WTC11 (cell line): ENCODE measurements at regions not wholly inside any gene's neighbourhood (a gene's known extent, or its start where the extent isn't known, plus 50 kb on each side); places are given as distances from the start of the nearest gene placed in this dataset.
"Not testable (repeated sequence)": the region's sequence is repeated elsewhere in the genome, so short reads cannot be mapped to it uniquely, and the experiment has no call there.

Source experiments
- ATAC-seq: fragments of 200-7000 bp; cut with Tn5 transposase; 2 replicates; pipeline ENCODE4 v1.10.0; 2021; ENCODE audit warnings: mild to moderate bottlenecking, moderate library complexity
- CTCF ChIA-PET: fragments of 300-600 bp; sonication (Branson Sonifier 250); formaldehyde crosslinking; loops from one replicate; lab custom pipeline; 2021; ENCODE audit warnings: antibody characterized with exemption; lab: Charles Lee
- POLR2A ChIA-PET: fragments of 350-600 bp; sonication (Branson Sonifier 250); formaldehyde crosslinking; loops from one replicate; lab custom pipeline; 2021; ENCODE audit warnings: antibody characterized with exemption; lab: Charles Lee
- DNase-seq: peaks from one replicate; pipeline ENCODE4 v3.0.0; 2021; ENCODE audit warnings: low spot score
- H3K27ac Mint-ChIP-seq: 2 replicates; pipeline ENCODE4 v1.8.0; 2021; ENCODE audit warnings: mixed read lengths
- H3K27me3 Mint-ChIP-seq: 2 replicates; pipeline ENCODE4 v1.8.0; 2021; ENCODE audit warnings: low read depth, mild to moderate bottlenecking, moderate library complexity, mixed read lengths
- H3K36me3 Mint-ChIP-seq: 2 replicates; pipeline ENCODE4 v1.8.0; 2021; ENCODE audit warnings: mixed read lengths
- H3K4me1 Mint-ChIP-seq: 2 replicates; pipeline ENCODE4 v1.8.0; 2022; ENCODE audit warnings: mixed read lengths
- H3K4me3 Mint-ChIP-seq: 2 replicates; pipeline ENCODE4 v1.8.0; 2021; ENCODE audit warnings: mild to moderate bottlenecking, moderate library complexity, mixed read lengths
- H3K9me3 Mint-ChIP-seq: 2 replicates; pipeline ENCODE4 v1.8.0; 2021; ENCODE audit warnings: mixed read lengths
- CBFB ChIP-seq: sonication (generic); formaldehyde crosslinking; IDR thresholded peaks from 2 replicates; pipeline ENCODE4 v1.8.1; 2022; ENCODE audit warnings: mild to moderate bottlenecking, low read depth, missing genetic modification reagents
- EMX1 ChIP-seq: fragments of 250-450 bp; sonication (Bioruptor Pico); IDR thresholded peaks from 2 replicates; pipeline ENCODE4 v1.8.0; 2021; ENCODE audit warnings: mild to moderate bottlenecking
- ESRRA ChIP-seq: sonication (generic); formaldehyde crosslinking; IDR thresholded peaks from 2 replicates; pipeline ENCODE4 v1.8.1; 2022; ENCODE audit warnings: mild to moderate bottlenecking, missing genetic modification reagents, borderline replicate concordance
- JUN ChIP-seq: sonication (generic); formaldehyde crosslinking; IDR thresholded peaks from 2 replicates; pipeline ENCODE4 v1.8.0; 2023; ENCODE audit warnings: mild to moderate bottlenecking, missing genetic modification reagents
- NFE2L1 ChIP-seq: sonication (generic); formaldehyde crosslinking; IDR thresholded peaks from 2 replicates; pipeline ENCODE4 v1.8.1; 2023; ENCODE audit warnings: missing genetic modification reagents
- NR1H2 ChIP-seq: sonication (generic); formaldehyde crosslinking; IDR thresholded peaks from 2 replicates; pipeline ENCODE4 v1.9.0; 2021; ENCODE audit warnings: mild to moderate bottlenecking, moderate library complexity, missing genetic modification reagents
- RELA ChIP-seq: sonication (generic); formaldehyde crosslinking; IDR thresholded peaks from 2 replicates; pipeline ENCODE4 v1.8.1; 2022; ENCODE audit warnings: missing genetic modification reagents, mild to moderate bottlenecking, borderline replicate concordance
- SP1 ChIP-seq: sonication (generic); formaldehyde crosslinking; conservative IDR thresholded peaks from 2 replicates; pipeline ENCODE4 v1.8.1; 2022; ENCODE audit warnings: missing genetic modification reagents
- TP53 ChIP-seq: sonication (generic); formaldehyde crosslinking; IDR thresholded peaks from 2 replicates; pipeline ENCODE4 v1.8.1; 2023; ENCODE audit warnings: mild to moderate bottlenecking, missing genetic modification reagents
- ZNF317 ChIP-seq: sonication (generic); formaldehyde crosslinking; IDR thresholded peaks from 2 replicates; pipeline ENCODE4 v1.8.1; 2023; ENCODE audit warnings: low read depth, mild to moderate bottlenecking, moderate library complexity, missing genetic modification reagents, borderline replicate concordance
- ZNF671 ChIP-seq: fragments of 250-450 bp; sonication (Bioruptor Pico); IDR thresholded peaks from 2 replicates; pipeline ENCODE4 v1.8.0; 2021; ENCODE audit warnings: mild to moderate bottlenecking
- TF ChIP-seq, protein P1 (sequence below): fragments of 250-450 bp; sonication (Bioruptor Pico); conservative IDR thresholded peaks from 2 replicates; pipeline ENCODE4 v1.9.0; 2021; ENCODE audit warnings: mild to moderate bottlenecking
- TF ChIP-seq, protein P2 (sequence below): sonication (generic); formaldehyde crosslinking; IDR thresholded peaks from 2 replicates; pipeline ENCODE4 v1.8.0; 2022; ENCODE audit warnings: missing genetic modification reagents
- TF ChIP-seq, protein P3 (sequence below): sonication (generic); formaldehyde crosslinking; IDR thresholded peaks from 2 replicates; pipeline ENCODE4 v1.8.1; 2022; ENCODE audit warnings: low read depth, mild to moderate bottlenecking, moderate library complexity, missing genetic modification reagents, borderline replicate concordance
- TF ChIP-seq, protein P4 (sequence below): fragments of 250-450 bp; sonication (Bioruptor Pico); IDR thresholded peaks from 2 replicates; pipeline ENCODE4 v1.9.0; 2021; ENCODE audit warnings: mild to moderate bottlenecking, borderline replicate concordance
- TF ChIP-seq, protein P5 (sequence below): sonication (generic); formaldehyde crosslinking; IDR thresholded peaks from 2 replicates; pipeline ENCODE4 v1.8.0; 2023; ENCODE audit warnings: mild to moderate bottlenecking, missing genetic modification reagents

DNA sequence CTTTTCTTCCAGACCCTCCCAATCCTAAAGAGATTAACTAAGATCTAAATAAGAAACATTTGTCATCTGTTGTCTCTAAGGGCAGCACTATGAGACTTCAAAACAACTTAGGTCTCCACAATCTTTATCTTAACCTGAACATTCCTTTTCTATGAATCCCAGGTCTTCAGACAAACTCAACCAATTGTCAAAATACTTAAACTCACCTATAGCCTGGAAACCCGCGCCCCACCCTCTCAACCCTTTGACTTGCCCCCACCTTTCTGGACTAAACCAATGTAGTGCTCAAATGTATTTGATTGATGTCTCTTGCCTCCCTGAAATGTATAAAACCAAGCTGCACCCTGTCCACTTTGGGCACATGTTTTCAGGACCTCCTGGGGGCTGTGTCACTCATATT lies 76.5 kb upstream of the DMRT1 start (continued):
- TF ChIP-seq, protein P1, sequence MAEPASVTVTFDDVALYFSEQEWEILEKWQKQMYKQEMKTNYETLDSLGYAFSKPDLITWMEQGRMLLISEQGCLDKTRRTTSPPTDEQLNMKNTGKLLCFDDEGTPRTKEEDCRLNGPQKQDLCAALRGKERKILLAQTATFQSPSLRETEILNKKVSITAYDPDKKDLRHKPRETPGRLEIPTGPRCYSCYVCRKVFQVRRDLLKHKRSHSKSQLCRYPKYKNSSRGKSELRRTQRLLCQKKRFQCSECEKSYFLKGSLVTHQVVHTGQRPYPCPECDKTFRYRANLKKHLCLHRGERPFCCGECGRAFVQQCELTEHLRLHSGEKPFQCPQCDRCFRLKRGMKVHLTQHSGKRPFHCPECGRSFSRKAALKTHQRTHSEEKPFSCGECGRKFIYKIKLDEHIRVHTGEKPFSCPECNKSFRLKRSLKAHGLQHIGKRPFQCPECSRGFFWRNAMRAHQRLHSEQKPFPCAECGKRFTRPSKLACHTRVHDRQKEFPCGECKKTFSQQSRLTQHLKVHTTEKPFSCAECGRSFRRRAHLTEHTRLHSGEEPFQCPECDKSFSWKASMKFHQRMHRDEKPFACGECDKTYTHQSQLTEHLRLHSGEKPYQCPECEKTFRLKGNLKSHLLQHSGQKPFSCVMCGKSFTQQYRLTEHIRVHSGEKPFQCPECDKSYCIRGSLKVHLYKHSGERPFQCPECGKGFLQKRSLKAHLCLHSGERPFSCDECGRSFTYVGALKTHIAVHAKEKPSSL (CRISPR knock-in tag): no peak
- TF ChIP-seq SP1 (CRISPR knock-in tag): no peak
- TF ChIP-seq ZNF671: no peak
- TF ChIP-seq, protein P2, sequence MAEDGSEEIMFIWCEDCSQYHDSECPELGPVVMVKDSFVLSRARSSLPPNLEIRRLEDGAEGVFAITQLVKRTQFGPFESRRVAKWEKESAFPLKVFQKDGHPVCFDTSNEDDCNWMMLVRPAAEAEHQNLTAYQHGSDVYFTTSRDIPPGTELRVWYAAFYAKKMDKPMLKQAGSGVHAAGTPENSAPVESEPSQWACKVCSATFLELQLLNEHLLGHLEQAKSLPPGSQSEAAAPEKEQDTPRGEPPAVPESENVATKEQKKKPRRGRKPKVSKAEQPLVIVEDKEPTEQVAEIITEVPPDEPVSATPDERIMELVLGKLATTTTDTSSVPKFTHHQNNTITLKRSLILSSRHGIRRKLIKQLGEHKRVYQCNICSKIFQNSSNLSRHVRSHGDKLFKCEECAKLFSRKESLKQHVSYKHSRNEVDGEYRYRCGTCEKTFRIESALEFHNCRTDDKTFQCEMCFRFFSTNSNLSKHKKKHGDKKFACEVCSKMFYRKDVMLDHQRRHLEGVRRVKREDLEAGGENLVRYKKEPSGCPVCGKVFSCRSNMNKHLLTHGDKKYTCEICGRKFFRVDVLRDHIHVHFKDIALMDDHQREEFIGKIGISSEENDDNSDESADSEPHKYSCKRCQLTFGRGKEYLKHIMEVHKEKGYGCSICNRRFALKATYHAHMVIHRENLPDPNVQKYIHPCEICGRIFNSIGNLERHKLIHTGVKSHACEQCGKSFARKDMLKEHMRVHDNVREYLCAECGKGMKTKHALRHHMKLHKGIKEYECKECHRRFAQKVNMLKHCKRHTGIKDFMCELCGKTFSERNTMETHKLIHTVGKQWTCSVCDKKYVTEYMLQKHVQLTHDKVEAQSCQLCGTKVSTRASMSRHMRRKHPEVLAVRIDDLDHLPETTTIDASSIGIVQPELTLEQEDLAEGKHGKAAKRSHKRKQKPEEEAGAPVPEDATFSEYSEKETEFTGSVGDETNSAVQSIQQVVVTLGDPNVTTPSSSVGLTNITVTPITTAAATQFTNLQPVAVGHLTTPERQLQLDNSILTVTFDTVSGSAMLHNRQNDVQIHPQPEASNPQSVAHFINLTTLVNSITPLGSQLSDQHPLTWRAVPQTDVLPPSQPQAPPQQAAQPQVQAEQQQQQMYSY (CRISPR knock-in tag): no peak
- TF ChIP-seq, all 79 proteins: peak for 0

DNA sequence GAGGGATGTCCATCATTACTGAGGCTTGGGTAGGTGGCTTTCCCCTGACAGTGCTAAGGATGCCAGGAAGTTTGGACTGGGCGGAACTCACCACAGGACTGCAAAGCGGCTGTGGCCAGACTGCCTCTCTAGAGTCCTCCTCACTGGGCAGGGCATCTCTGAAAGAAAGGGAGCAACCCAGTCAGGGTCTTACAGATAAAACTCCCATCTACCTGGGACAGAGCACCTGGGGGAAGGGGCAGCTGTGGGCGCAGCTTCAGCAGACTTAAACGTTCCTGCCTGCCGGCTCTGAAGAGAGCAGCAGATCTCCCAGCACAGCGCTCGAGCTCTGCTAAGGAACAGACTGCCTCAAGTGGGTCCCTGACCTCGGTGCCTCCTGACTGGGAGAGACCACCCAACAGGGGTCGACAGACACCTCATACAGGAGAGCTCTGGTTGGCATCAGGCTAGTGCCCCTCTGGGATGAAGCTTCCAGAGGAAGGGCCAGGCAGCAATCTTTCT lies 74.4 kb upstream of the DMRT1 start:
- H3K27ac Mint-ChIP-seq, H3K27me3 Mint-ChIP-seq, H3K4me3 Mint-ChIP-seq, DNase-seq, ATAC-seq, CTCF ChIA-PET, POLR2A ChIA-PET: not testable (repeated sequence)
- H3K36me3 Mint-ChIP-seq: peaks cover 10% of the 10 kb centered on the region
- peaks cover 42% of the 10 kb centered on the region for H3K9me3 Mint-ChIP-seq
- H3K4me1 Mint-ChIP-seq: peaks cover 22% of the 10 kb centered on the region

DNA sequence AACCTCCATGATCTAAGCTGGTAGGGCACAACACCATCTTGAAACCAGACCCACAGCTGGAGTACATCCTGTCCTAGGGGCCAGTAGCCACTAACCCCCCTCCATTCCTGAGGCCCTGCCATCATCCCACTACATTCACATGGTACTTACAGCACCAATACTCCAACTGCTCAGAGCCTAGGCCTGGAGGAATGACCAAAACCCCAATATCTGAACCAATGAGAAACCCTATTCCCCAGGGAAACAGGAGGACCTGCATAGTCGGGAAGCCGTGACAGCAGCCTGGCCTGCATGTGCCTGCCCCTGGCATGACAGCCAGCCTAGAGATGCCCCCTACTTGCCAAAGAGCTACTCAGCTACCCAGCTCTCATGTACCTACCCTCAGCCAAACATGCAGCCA lies 65.4 kb upstream of the DMRT1 start:
- CTCF ChIA-PET: interaction anchor here (2.6 kb wide), 1 partner anchor 12 kb away, joined by 7 read pairs; no protein-coding TSS in a partner anchor
- no peak overlapping the region for H3K4me3 Mint-ChIP-seq
- no peak overlapping the region for H3K27ac Mint-ChIP-seq
- DNase-seq (no peak), ATAC-seq (no peak)
- H3K9me3 Mint-ChIP-seq: peaks cover 30% of the 10 kb centered on the region
- H3K27me3 Mint-ChIP-seq: 0 out of 2 replicates have a peak, but pooled peaks cover 5% of the 10 kb centered on the region
- H3K36me3 Mint-ChIP-seq: peaks cover 23% of the 10 kb centered on the region
- peaks cover 22% of the 10 kb centered on the region for H3K4me1 Mint-ChIP-seq
- POLR2A ChIA-PET: no interaction called here
- no peak for TF ChIP-seq NR1H2 (CRISPR knock-in tag)
- TF ChIP-seq, protein P1 (CRISPR knock-in tag): no peak
- no peak for TF ChIP-seq RELA (CRISPR knock-in tag)
- no peak for TF ChIP-seq ZNF671
- TF ChIP-seq SP1 (CRISPR knock-in tag): no peak
- no peak for TF ChIP-seq ZNF317 (CRISPR knock-in tag)
- TF ChIP-seq, protein P3, sequence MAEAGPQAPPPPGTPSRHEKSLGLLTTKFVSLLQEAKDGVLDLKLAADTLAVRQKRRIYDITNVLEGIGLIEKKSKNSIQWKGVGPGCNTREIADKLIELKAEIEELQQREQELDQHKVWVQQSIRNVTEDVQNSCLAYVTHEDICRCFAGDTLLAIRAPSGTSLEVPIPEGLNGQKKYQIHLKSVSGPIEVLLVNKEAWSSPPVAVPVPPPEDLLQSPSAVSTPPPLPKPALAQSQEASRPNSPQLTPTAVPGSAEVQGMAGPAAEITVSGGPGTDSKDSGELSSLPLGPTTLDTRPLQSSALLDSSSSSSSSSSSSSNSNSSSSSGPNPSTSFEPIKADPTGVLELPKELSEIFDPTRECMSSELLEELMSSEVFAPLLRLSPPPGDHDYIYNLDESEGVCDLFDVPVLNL (CRISPR knock-in tag): no peak
- no peak for TF ChIP-seq NFE2L1
- TF ChIP-seq ESRRA: no peak
- no peak for TF ChIP-seq EMX1 (CRISPR knock-in tag)
- TF ChIP-seq, protein P4, sequence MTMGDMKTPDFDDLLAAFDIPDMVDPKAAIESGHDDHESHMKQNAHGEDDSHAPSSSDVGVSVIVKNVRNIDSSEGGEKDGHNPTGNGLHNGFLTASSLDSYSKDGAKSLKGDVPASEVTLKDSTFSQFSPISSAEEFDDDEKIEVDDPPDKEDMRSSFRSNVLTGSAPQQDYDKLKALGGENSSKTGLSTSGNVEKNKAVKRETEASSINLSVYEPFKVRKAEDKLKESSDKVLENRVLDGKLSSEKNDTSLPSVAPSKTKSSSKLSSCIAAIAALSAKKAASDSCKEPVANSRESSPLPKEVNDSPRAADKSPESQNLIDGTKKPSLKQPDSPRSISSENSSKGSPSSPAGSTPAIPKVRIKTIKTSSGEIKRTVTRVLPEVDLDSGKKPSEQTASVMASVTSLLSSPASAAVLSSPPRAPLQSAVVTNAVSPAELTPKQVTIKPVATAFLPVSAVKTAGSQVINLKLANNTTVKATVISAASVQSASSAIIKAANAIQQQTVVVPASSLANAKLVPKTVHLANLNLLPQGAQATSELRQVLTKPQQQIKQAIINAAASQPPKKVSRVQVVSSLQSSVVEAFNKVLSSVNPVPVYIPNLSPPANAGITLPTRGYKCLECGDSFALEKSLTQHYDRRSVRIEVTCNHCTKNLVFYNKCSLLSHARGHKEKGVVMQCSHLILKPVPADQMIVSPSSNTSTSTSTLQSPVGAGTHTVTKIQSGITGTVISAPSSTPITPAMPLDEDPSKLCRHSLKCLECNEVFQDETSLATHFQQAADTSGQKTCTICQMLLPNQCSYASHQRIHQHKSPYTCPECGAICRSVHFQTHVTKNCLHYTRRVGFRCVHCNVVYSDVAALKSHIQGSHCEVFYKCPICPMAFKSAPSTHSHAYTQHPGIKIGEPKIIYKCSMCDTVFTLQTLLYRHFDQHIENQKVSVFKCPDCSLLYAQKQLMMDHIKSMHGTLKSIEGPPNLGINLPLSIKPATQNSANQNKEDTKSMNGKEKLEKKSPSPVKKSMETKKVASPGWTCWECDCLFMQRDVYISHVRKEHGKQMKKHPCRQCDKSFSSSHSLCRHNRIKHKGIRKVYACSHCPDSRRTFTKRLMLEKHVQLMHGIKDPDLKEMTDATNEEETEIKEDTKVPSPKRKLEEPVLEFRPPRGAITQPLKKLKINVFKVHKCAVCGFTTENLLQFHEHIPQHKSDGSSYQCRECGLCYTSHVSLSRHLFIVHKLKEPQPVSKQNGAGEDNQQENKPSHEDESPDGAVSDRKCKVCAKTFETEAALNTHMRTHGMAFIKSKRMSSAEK (CRISPR knock-in tag): no peak
- no peak for TF ChIP-seq CBFB (CRISPR knock-in tag)
- TF ChIP-seq, protein P5, sequence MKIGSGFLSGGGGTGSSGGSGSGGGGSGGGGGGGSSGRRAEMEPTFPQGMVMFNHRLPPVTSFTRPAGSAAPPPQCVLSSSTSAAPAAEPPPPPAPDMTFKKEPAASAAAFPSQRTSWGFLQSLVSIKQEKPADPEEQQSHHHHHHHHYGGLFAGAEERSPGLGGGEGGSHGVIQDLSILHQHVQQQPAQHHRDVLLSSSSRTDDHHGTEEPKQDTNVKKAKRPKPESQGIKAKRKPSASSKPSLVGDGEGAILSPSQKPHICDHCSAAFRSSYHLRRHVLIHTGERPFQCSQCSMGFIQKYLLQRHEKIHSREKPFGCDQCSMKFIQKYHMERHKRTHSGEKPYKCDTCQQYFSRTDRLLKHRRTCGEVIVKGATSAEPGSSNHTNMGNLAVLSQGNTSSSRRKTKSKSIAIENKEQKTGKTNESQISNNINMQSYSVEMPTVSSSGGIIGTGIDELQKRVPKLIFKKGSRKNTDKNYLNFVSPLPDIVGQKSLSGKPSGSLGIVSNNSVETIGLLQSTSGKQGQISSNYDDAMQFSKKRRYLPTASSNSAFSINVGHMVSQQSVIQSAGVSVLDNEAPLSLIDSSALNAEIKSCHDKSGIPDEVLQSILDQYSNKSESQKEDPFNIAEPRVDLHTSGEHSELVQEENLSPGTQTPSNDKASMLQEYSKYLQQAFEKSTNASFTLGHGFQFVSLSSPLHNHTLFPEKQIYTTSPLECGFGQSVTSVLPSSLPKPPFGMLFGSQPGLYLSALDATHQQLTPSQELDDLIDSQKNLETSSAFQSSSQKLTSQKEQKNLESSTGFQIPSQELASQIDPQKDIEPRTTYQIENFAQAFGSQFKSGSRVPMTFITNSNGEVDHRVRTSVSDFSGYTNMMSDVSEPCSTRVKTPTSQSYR (CRISPR knock-in tag): no peak
- TF ChIP-seq TP53 (CRISPR knock-in tag): no peak
- no peak for TF ChIP-seq JUN (CRISPR knock-in tag)
